SHP77 (cell line): ENCODE measurements at regions not wholly inside any gene's neighbourhood (a gene's known extent, or its start where the extent isn't known, plus 50 kb on each side); places are given as distances from the start of the nearest gene placed in this dataset.

ENCODE experiments used
- DNase-seq, 2 experiments: peaks; one replicate each; lab custom pipeline; 2025; lab: John Stamatoyannopoulos, UW

GRCh38 chr7:84548366-84549365 is 354.1 kb upstream of the SEMA3A start:
- no peak for DNase-seq

GRCh38 chr7:84547331-84547730 is 352.7 kb upstream of the SEMA3A start:
- no peak for DNase-seq

GRCh38 chr7:84546403-84546802 is 351.8 kb upstream of the SEMA3A start:
- no peak for DNase-seq

- no peak for DNase-seq
Observed at GRCh38 chr7:84538268-84538667, 343.7 kb upstream of the SEMA3A start.

GRCh38 chr7:84536271-84536870 is 341.8 kb upstream of the SEMA3A start:
- no peak for DNase-seq

GRCh38 chr7:84535580-84536270 is 341.1 kb upstream of the SEMA3A start:
- no peak for DNase-seq

- no peak for DNase-seq
Observed at GRCh38 chr7:84533182-84533581, 338.6 kb upstream of the SEMA3A start.

GRCh38 chr7:84532196-84532595 is 337.6 kb upstream of the SEMA3A start:
- no peak for DNase-seq

- DNase-seq = no peak
Observed at GRCh38 chr7:84529480-84530205, 335.1 kb upstream of the SEMA3A start.

- no peak for DNase-seq
Observed at GRCh38 chr7:84528756-84529479, 334.3 kb upstream of the SEMA3A start.

GRCh38 chr7:84524714-84525694 is 330.4 kb upstream of the SEMA3A start:
- DNase-seq = no peak

GRCh38 chr7:84513061-84513460 is 318.5 kb upstream of the SEMA3A start:
- DNase-seq = no peak

- no peak for DNase-seq
Observed at GRCh38 chr7:84512055-84512454, 317.5 kb upstream of the SEMA3A start.

- no peak for DNase-seq
Observed at GRCh38 chr7:84510505-84510904, 315.9 kb upstream of the SEMA3A start.

- no peak for DNase-seq
Observed at GRCh38 chr7:84509522-84509921, 314.9 kb upstream of the SEMA3A start.

GRCh38 chr7:84508606-84509005 is 314.0 kb upstream of the SEMA3A start:
- DNase-seq = no peak

GRCh38 chr7:84507529-84507928 is 312.9 kb upstream of the SEMA3A start:
- DNase-seq = no peak

GRCh38 chr7:84506151-84506550 is 311.6 kb upstream of the SEMA3A start:
- no peak for DNase-seq

- no peak for DNase-seq
Observed at GRCh38 chr7:84502239-84502638, 307.6 kb upstream of the SEMA3A start.

GRCh38 chr7:84497873-84498272 is 303.3 kb upstream of the SEMA3A start:
- no peak for DNase-seq
